ENCODE measurements at regions not wholly inside any gene's neighbourhood (a gene's known extent, or its start where the extent isn't known, plus 50 kb on each side); places are given as distances from the start of the nearest gene placed in this dataset.
A peak's percentile ranks its signal among the peaks of the same experiment; 100 is the strongest.

- Histone ChIP-seq H3K36me3 (ENCODE audit: insufficient read depth, low read length) (no peaks in the 10 kb centered on the region), H3K9me3 (replicated peaks; ENCODE audit: low read length) (no peaks in the 10 kb centered on the region)
Measured at GRCh38 chr13:103199380-103200088, 133.3 kb upstream of the SLC10A2 start.

GRCh38 chr13:103196356-103196755 is 130.1 kb upstream of the SLC10A2 start:
- H3K4me1 ChIP-seq (ENCODE audit: control insufficient read depth, insufficient read depth, low read length) = no peaks in the 10 kb centered on the region
- H3K4me3 ChIP-seq (ENCODE audit: low read length) = no peak overlapping the region
- no peaks in the 10 kb centered on the region for H3K36me3 ChIP-seq (ENCODE audit: insufficient read depth, low read length)
- no peaks in the 10 kb centered on the region for H3K9me3 ChIP-seq (replicated peaks; ENCODE audit: low read length)
- H3K27me3 ChIP-seq (ENCODE audit: control insufficient read depth, insufficient read depth, low read length) = no peaks in the 10 kb centered on the region
- no peak overlapping the region for H3K9ac ChIP-seq (ENCODE audit: low read depth, low read length)
- no peak overlapping the region for H3K4me2 ChIP-seq (ENCODE audit: low read length)

More at GRCh38 chr13:103199380-103200088, 133.3 kb upstream of the SLC10A2 start:
- Histone ChIP-seq H3K4me1 (ENCODE audit: control insufficient read depth, insufficient read depth, low read length) (no peaks in the 10 kb centered on the region), H3K9ac (ENCODE audit: low read depth, low read length) (no peak overlapping the region), H3K27me3 (ENCODE audit: control insufficient read depth, insufficient read depth, low read length) (no peaks in the 10 kb centered on the region), H3K4me2 (ENCODE audit: low read length) (no peak overlapping the region), H3K4me3 (ENCODE audit: low read length) (no peak overlapping the region)

GRCh38 chr13:103195762-103196161 is 129.5 kb upstream of the SLC10A2 start:
- Histone ChIP-seq H3K9me3 (replicated peaks; ENCODE audit: low read length) (no peaks in the 10 kb centered on the region), H3K9ac (ENCODE audit: low read depth, low read length) (no peak overlapping the region), H3K36me3 (ENCODE audit: insufficient read depth, low read length) (no peaks in the 10 kb centered on the region), H3K4me2 (ENCODE audit: low read length) (no peak overlapping the region), H3K4me3 (ENCODE audit: low read length) (no peak overlapping the region), H3K4me1 (ENCODE audit: control insufficient read depth, insufficient read depth, low read length) (no peaks in the 10 kb centered on the region), H3K27me3 (ENCODE audit: control insufficient read depth, insufficient read depth, low read length) (no peaks in the 10 kb centered on the region)

- no peak overlapping the region for H3K4me2 ChIP-seq (ENCODE audit: low read length)
- H3K9me3 ChIP-seq (replicated peaks; ENCODE audit: low read length) = no peaks in the 10 kb centered on the region
- H3K4me1 ChIP-seq (ENCODE audit: control insufficient read depth, insufficient read depth, low read length) = no peaks in the 10 kb centered on the region
- no peak overlapping the region for H3K4me3 ChIP-seq (ENCODE audit: low read length)
- H3K36me3 ChIP-seq (ENCODE audit: insufficient read depth, low read length) = no peaks in the 10 kb centered on the region
- no peaks in the 10 kb centered on the region for H3K27me3 ChIP-seq (ENCODE audit: control insufficient read depth, insufficient read depth, low read length)
- no peak overlapping the region for H3K9ac ChIP-seq (ENCODE audit: low read depth, low read length)
Measured at GRCh38 chr13:103194871-103195270, 128.7 kb upstream of the SLC10A2 start.

- no peaks in the 10 kb centered on the region for H3K27me3 ChIP-seq (ENCODE audit: control insufficient read depth, insufficient read depth, low read length)
- H3K9me3 ChIP-seq (replicated peaks; ENCODE audit: low read length) = no peaks in the 10 kb centered on the region
- no peak overlapping the region for H3K9ac ChIP-seq (ENCODE audit: low read depth, low read length)
- no peaks in the 10 kb centered on the region for H3K36me3 ChIP-seq (ENCODE audit: insufficient read depth, low read length)
- no peak overlapping the region for H3K4me3 ChIP-seq (ENCODE audit: low read length)
- H3K4me2 ChIP-seq (ENCODE audit: low read length) = no peak overlapping the region
- H3K4me1 ChIP-seq (ENCODE audit: control insufficient read depth, insufficient read depth, low read length) = peaks cover 4% of the 10 kb centered on the region
Measured at GRCh38 chr13:103192511-103193135, 126.4 kb upstream of the SLC10A2 start.

- no peaks in the 10 kb centered on the region for H3K27me3 ChIP-seq (ENCODE audit: control insufficient read depth, insufficient read depth, low read length)
- H3K4me1 ChIP-seq (ENCODE audit: control insufficient read depth, insufficient read depth, low read length) = peaks cover 4% of the 10 kb centered on the region
- no peak overlapping the region for H3K4me2 ChIP-seq (ENCODE audit: low read length)
- no peak overlapping the region for H3K4me3 ChIP-seq (ENCODE audit: low read length)
- no peaks in the 10 kb centered on the region for H3K36me3 ChIP-seq (ENCODE audit: insufficient read depth, low read length)
- H3K9ac ChIP-seq (ENCODE audit: low read depth, low read length) = no peak overlapping the region
- H3K9me3 ChIP-seq (replicated peaks; ENCODE audit: low read length) = no peaks in the 10 kb centered on the region
Measured at GRCh38 chr13:103190841-103191240, 124.6 kb upstream of the SLC10A2 start.

GRCh38 chr13:103188713-103189326 is 122.6 kb upstream of the SLC10A2 start:
- peaks cover 4% of the 10 kb centered on the region for H3K4me1 ChIP-seq (ENCODE audit: control insufficient read depth, insufficient read depth, low read length)
- H3K4me3 ChIP-seq (ENCODE audit: low read length) = no peak overlapping the region
- H3K9me3 ChIP-seq (replicated peaks; ENCODE audit: low read length) = no peaks in the 10 kb centered on the region
- peak overlapping the region; percentile 26 for H3K4me2 ChIP-seq (ENCODE audit: low read length)
- H3K27me3 ChIP-seq (ENCODE audit: control insufficient read depth, insufficient read depth, low read length) = no peaks in the 10 kb centered on the region
- no peak overlapping the region for H3K9ac ChIP-seq (ENCODE audit: low read depth, low read length)
- H3K36me3 ChIP-seq (ENCODE audit: insufficient read depth, low read length) = no peaks in the 10 kb centered on the region

- Histone ChIP-seq H3K4me1 (ENCODE audit: control insufficient read depth, insufficient read depth, low read length) (peaks cover 4% of the 10 kb centered on the region), H3K27me3 (ENCODE audit: control insufficient read depth, insufficient read depth, low read length) (no peaks in the 10 kb centered on the region), H3K4me3 (ENCODE audit: low read length) (no peak overlapping the region), H3K9ac (ENCODE audit: low read depth, low read length) (no peak overlapping the region), H3K9me3 (replicated peaks; ENCODE audit: low read length) (no peaks in the 10 kb centered on the region), H3K36me3 (ENCODE audit: insufficient read depth, low read length) (no peaks in the 10 kb centered on the region), H3K4me2 (ENCODE audit: low read length) (no peak overlapping the region)
Measured at GRCh38 chr13:103187721-103188156, 121.5 kb upstream of the SLC10A2 start.

GRCh38 chr13:103184413-103184812 is 118.2 kb upstream of the SLC10A2 start:
- Histone ChIP-seq H3K36me3 (ENCODE audit: insufficient read depth, low read length) (no peaks in the 10 kb centered on the region), H3K27me3 (ENCODE audit: control insufficient read depth, insufficient read depth, low read length) (no peaks in the 10 kb centered on the region), H3K9me3 (replicated peaks; ENCODE audit: low read length) (no peaks in the 10 kb centered on the region), H3K4me3 (ENCODE audit: low read length) (no peak overlapping the region), H3K9ac (ENCODE audit: low read depth, low read length) (no peak overlapping the region), H3K4me1 (ENCODE audit: control insufficient read depth, insufficient read depth, low read length) (peaks cover 4% of the 10 kb centered on the region), H3K4me2 (ENCODE audit: low read length) (no peak overlapping the region)

GRCh38 chr13:103178986-103179943 is 113.0 kb upstream of the SLC10A2 start:
- Histone ChIP-seq H3K9me3 (replicated peaks; ENCODE audit: low read length) (no peaks in the 10 kb centered on the region), H3K27me3 (ENCODE audit: control insufficient read depth, insufficient read depth, low read length) (no peaks in the 10 kb centered on the region), H3K9ac (ENCODE audit: low read depth, low read length) (no peak overlapping the region), H3K4me2 (ENCODE audit: low read length) (no peak overlapping the region), H3K4me3 (ENCODE audit: low read length) (no peak overlapping the region), H3K4me1 (ENCODE audit: control insufficient read depth, insufficient read depth, low read length) (no peaks in the 10 kb centered on the region), H3K36me3 (ENCODE audit: insufficient read depth, low read length) (no peaks in the 10 kb centered on the region)

GRCh38 chr13:103174966-103175365 is 108.7 kb upstream of the SLC10A2 start:
- H3K9me3 ChIP-seq (replicated peaks; ENCODE audit: low read length) = no peaks in the 10 kb centered on the region
- H3K4me2 ChIP-seq (ENCODE audit: low read length) = no peak overlapping the region
- H3K36me3 ChIP-seq (ENCODE audit: insufficient read depth, low read length) = no peaks in the 10 kb centered on the region
- H3K4me1 ChIP-seq (ENCODE audit: control insufficient read depth, insufficient read depth, low read length) = no peaks in the 10 kb centered on the region
- no peak overlapping the region for H3K9ac ChIP-seq (ENCODE audit: low read depth, low read length)
- no peak overlapping the region for H3K4me3 ChIP-seq (ENCODE audit: low read length)
- H3K27me3 ChIP-seq (ENCODE audit: control insufficient read depth, insufficient read depth, low read length) = no peaks in the 10 kb centered on the region

Data from skeletal muscle satellite cell (primary cell).